NCI-H1930 (cell line): ENCODE measurements at regions not wholly inside any gene's neighbourhood (a gene's known extent, or its start where the extent isn't known, plus 50 kb on each side); places are given as distances from the start of the nearest gene placed in this dataset.

Source experiments
- DNase-seq, 2 experiments: peaks; one replicate each; lab custom pipeline; 2025; lab: John Stamatoyannopoulos, UW

DNA sequence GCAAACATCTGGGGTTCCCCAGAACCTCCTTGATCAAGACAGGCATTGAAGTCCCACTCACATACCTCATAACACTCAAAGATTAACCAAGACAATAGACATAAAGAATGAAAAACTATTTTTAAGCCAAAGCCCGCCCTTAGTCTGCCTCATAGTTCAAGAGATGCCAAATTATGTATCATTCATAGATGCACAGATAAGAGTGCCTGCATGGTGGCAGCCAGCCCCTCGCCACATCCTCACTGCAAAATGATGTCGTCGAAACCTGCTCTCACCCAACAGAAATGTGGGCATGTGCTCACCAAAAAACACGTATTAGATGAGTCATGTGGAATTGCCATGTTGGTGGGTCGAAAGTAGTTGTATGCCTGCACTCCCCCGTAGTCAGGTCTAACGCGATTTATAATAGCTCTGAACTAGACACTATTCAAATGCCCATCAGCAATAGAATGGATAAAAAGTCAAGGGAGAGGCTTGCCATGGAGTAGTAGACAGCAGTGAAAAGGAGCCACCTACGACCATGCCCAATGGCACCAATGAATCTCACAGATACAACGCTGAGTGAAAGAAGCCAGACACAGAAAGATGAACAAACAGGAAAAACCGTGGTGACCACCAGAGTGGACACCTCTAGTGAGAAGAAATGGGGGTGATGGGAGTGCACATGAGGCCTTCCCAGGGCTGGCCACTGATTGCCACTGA lies 64.8 kb downstream of the C16orf95 start:
- DNase-seq = no peak
